Left hindlimb (tissue), 1 donor: ENCODE measurements at regions not wholly inside any gene's neighbourhood (a gene's known extent, or its start where the extent isn't known, plus 50 kb on each side); places are given as distances from the start of the nearest gene placed in this dataset.

ENCODE experiments used
- DNase-seq: peaks from one replicate; pipeline ENCODE4 v3.0.0-alpha.2; 2018

GRCh38 chr1:4017636-4018365 lies 117.7 kb upstream of the C1orf174 start:
- DNase-seq, result no peak

- DNase-seq, result no peak
These were observed 118.5 kb upstream of the C1orf174 start for GRCh38 chr1:4018466-4019146.

- no peak for DNase-seq
These were observed 119.1 kb upstream of the C1orf174 start for GRCh38 chr1:4019147-4019521.

DNA sequence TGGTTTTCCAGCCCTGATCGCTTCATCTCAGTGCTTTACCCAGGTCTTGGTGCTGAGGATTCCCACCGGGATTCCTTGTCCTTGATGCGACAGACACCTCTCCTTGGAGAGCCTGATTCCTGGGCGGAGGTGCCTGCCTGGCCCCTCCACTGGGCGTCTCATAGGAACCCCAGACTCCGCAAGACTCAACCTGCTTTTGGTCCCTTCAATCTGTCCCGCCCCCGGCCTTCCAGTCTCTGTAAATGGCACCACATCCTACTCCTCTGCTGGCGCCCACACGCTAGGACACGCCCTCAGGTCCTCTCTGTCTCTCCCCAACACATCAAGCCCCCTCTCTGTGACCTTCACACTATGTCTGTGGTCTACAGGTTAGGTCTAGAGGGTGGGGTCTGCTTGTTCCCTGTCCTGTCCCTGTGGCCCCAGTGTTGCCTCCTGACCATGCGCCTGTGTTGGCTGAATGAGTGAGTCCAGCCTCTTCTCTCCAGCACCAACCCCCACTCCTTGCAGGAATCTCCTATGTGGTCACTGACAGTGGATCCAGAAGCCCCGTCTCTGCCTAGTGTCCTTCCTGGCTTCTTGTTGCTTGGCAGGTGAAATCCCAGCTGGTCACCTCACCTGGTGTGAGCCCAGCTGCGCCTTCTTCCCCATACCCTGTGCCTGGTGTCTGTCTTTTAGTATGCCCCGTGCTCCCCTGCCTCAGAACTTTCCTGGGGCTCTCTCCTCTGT lies 119.7 kb upstream of the C1orf174 start:
- no peak for DNase-seq

DNA sequence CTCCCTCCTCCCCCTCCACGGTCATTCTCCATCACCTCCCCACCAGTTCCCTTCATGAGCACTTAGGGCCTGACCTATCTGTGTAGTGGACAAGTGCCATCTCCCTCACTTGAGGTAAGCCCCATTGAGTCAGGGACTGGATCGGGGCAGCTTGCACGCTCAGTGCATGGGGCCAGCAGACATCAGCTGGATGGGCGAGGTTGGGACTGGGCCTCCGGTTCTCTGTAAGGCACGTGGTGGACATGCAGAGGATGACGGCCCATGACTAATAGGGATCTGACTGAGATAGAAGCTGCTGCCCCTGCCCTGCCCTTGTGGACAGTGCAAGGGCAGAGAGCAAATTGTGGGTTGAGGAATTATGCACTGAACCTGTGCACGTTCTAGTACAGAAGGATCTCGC lies 120.4 kb upstream of the C1orf174 start:
- no peak for DNase-seq

- no peak for DNase-seq
These were observed 121.3 kb upstream of the C1orf174 start for GRCh38 chr1:4021136-4021973.

- DNase-seq, result no peak
These were observed 121.8 kb upstream of the C1orf174 start for GRCh38 chr1:4021974-4022268.

DNA sequence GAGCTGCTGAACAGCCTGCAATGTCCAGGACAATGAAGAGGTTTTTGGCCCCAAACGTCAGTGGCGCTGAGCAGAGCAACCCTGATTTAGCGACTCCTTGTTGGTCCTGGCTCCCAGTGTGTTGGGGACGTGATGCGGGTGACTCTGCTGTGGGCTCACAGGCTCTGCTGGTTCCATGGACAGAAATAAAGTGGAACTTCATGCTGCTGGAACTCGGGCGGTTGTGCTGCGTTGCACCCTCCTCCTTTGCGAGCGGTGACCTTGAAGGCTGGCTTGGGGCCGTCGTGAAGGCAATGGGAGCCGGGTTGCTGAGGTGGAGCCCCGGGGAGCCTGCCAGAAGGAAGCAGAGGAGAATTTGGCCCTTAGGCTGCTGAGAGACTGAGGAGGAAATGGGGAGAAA lies 122.6 kb upstream of the C1orf174 start:
- DNase-seq, result no peak

- no peak for DNase-seq
These were observed 123.6 kb upstream of the C1orf174 start for GRCh38 chr1:4023678-4024077.

DNA sequence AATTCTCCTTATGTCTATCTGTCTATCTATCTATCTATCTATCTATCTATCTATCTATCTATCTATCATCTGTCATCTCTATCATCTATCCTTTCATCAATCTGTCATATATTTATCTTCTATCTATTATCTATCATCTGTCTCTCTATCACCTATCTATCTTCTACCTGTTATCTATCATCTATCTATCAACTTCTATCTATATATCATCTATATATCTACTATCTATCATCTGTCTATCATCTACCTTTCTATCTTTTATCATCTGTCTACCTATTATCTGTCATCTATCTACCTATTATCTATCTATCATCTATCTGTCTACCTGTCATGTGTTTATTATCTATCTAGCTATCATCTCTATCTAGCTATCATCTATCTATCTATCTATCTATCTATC lies 124.7 kb upstream of the C1orf174 start:
- DNase-seq, result no peak

- no peak for DNase-seq
These were observed 125.7 kb upstream of the C1orf174 start for GRCh38 chr1:4025752-4026151.

DNA sequence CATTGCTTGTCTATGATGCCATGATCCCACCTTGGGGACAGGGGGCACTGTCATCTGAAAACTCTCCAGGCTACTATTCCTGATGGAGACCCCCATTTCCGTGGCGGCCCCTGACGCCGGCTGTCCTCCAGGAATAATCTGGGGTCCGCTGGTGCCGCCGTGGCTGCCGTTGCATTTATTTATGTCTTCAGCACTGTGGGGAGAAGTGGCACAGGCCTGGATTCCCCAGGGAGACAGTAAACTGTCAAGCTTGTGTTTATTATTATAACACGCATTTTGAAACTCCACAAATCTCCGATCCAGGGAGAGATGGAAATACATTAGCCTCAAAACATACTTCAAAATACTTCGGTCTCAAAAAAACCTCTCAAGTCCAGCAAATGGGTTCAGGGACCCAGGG lies 126.9 kb upstream of the C1orf174 start:
- no peak for DNase-seq

DNA sequence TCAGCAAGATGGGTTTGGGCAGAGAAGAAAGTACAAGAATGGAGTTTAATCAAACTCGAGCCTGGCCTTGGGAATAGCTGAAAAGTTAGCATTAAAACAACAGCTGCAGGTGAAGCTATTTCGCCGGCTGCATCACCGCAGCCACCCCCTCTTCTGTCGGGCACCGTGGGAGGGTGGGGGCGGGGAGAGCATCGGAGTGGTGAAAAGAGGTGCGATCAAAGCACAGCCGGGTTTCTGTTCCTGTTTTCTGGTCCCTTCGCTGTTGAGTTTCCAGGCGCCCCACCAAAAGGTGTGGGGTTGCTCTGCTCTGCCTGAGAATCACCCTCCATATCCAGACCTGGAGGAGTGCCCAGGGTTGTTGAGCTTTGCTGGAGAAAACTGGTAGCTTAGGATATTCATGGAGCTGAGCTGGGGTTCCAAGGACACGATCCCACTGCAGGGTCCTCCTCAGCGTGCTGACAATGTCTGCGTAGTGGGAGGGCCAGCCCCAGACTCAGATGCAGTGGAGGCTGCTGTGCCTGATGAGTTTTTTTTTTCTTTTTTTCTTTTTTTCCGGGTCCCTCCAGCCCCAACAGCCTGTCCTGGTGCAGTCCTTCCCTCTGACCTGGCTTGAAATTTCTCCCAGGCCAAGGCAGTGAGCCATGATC lies 127.5 kb upstream of the C1orf174 start:
- DNase-seq, result no peak

- no peak for DNase-seq
These were observed 128.0 kb upstream of the C1orf174 start for GRCh38 chr1:4028139-4028501.

GRCh38 chr1:4029376-4029775 lies 129.3 kb upstream of the C1orf174 start:
- DNase-seq, result no peak

- no peak for DNase-seq
These were observed 132.5 kb upstream of the C1orf174 start for GRCh38 chr1:4032571-4032970.

DNA sequence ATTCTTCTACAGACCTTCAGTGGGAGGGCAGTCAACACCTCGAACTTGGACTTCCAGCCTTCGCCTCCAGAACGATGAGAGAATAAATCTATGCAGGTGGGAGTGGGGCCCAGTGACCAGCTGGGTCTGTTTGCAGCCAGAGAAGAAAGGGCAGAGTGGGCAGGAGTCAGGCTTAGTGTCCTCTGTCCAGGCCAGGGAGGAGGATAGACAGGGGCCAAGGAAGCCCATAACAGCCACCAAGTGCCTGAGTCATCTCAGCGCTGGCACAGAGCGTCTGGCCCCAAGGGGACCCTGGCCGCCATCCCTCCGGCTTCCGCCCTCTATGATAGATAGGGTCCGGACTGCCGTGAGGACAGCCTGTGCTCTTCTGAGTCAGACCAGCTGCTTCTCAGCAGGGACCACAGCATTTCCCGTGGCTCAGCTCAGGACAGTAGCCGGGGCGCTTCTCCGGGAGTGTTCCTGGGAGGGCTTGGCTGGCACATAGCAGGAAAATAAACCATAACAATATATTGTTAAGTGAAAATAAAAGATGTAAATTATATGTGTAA lies 133.1 kb upstream of the C1orf174 start:
- DNase-seq, result no peak

GRCh38 chr1:4033713-4034112 lies 133.6 kb upstream of the C1orf174 start:
- no peak for DNase-seq

DNA sequence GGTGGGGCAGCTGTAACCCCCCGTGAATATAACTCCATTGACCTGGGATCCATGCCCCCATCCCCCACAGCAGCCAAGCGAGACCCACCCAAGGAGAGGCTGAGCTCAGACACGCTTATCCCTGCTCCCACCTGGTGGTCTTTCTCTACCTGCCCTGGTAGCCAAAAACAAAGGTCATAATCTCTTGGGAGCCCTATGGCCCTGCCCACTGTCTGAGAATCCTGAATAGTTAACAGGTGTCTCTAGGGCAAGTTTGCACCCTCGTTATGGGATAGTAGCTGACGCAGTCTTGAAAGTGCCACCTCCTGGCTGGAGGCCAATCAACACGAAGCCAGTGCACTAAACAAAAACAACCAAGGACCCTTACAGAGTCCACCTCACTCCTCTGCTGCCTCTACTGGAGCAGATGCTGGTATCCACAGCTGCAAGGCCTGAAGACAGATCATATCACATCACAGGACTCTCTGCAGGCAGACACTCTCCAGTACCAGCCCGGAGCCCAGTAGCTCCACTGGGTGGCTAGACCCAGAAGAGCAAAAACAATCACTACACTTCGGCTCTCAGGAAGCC lies 134.3 kb upstream of the C1orf174 start:
- no peak for DNase-seq

- no peak for DNase-seq
These were observed 144.9 kb upstream of the C1orf174 start for GRCh38 chr1:4044967-4045366.

GRCh38 chr1:4045397-4046010 lies 145.4 kb upstream of the C1orf174 start:
- no peak for DNase-seq
